Thoracic aorta (tissue), 2 donors: ENCODE measurements at regions not wholly inside any gene's neighbourhood (a gene's known extent, or its start where the extent isn't known, plus 50 kb on each side); places are given as distances from the start of the nearest gene placed in this dataset.

Experiments used
- ATAC-seq: fragments of 150-250 bp; one replicate; pipeline ENCODE4 v1.8.0; 2017; ENCODE audit warnings: low read depth; ENCODE audit not compliant: insufficient number of reproducible peaks, low FRiP score
- DNase-seq: peaks from one replicate; pipeline ENCODE4 v3.0.0-alpha.2; 2020; ENCODE audit warnings: low spot score
- H3K27ac ChIP-seq, 2 donors: fragments of 200-600 bp; sonication (generic); 1 replicate in 1 of 2; 2 replicates in 1 of 2; pipeline ENCODE4 v1.5.1; 2016; ENCODE audit warnings: mild to moderate bottlenecking in 2 of 2, moderate library complexity in 2 of 2
- H3K27me3 ChIP-seq: fragments of 200-600 bp; sonication (generic); replicated peaks from 2 replicates; pipeline ENCODE4 v1.6.0; 2016; ENCODE audit warnings: mild to moderate bottlenecking; ENCODE audit not compliant: insufficient read depth
- H3K36me3 ChIP-seq: fragments of 200-600 bp; sonication (generic); one replicate; pipeline ENCODE4 v1.5.1; 2016
- H3K4me1 ChIP-seq, 2 donors: fragments of 200-600 bp; sonication (generic); 1 replicate in 1 of 2; 2 replicates in 1 of 2; pipeline versions ENCODE4 v1.5.1 to v1.6.0; 2016; ENCODE audit warnings: low read depth in 2 of 2, mild to moderate bottlenecking in 1 of 2; ENCODE audit not compliant: control insufficient read depth in 1 of 2
- H3K4me3 ChIP-seq: fragments of 200-600 bp; sonication (generic); 2 replicates; pipeline ENCODE4 v1.5.1; 2016; ENCODE audit warnings: mild to moderate bottlenecking
- H3K9me3 ChIP-seq: fragments of 200-600 bp; sonication (generic); 2 replicates; pipeline ENCODE4 v1.5.1; 2016
- CTCF ChIP-seq: fragments of 200-600 bp; sonication (generic); IDR thresholded peaks from one replicate; pipeline ENCODE4 v1.5.1; 2019; ENCODE audit warnings: antibody characterized with exemption

- Histone ChIP-seq H3K27me3 (no peaks in the 10 kb centered on the region), H3K4me3 (no peak overlapping the region), H3K9me3 (no peaks in the 10 kb centered on the region), H3K27ac (no peak overlapping the region), H3K4me1 (no peaks in the 10 kb centered on the region), H3K36me3 (no peaks in the 10 kb centered on the region)
- ATAC-seq (no peak), DNase-seq (no peak)
- TF ChIP-seq CTCF = no peak
Measured at GRCh38 chr6:103215847-103216246, 1643.9 kb downstream of the HACE1 start.

- no peak for DNase-seq
- Histone ChIP-seq H3K27me3 (no peaks in the 10 kb centered on the region), H3K27ac (no peak overlapping the region), H3K4me1 (no peaks in the 10 kb centered on the region), H3K4me3 (no peak overlapping the region), H3K36me3 (no peaks in the 10 kb centered on the region), H3K9me3 (no peaks in the 10 kb centered on the region)
- no peak for TF ChIP-seq CTCF
- no peak for ATAC-seq
Measured at GRCh38 chr6:103210686-103211085, 1649.0 kb downstream of the HACE1 start.

GRCh38 chr6:103198386-103198785, 1661.3 kb downstream of the HACE1 start:
- DNase-seq (no peak), ATAC-seq (no peak)
- TF ChIP-seq CTCF = no peak
- H3K27ac ChIP-seq = no peak overlapping the region
- H3K9me3 ChIP-seq = no peaks in the 10 kb centered on the region
- no peaks in the 10 kb centered on the region for H3K4me1 ChIP-seq
- H3K36me3 ChIP-seq = no peaks in the 10 kb centered on the region
- no peaks in the 10 kb centered on the region for H3K27me3 ChIP-seq
- no peak overlapping the region for H3K4me3 ChIP-seq

GRCh38 chr6:103193413-103193812, 1666.3 kb downstream of the HACE1 start:
- DNase-seq = no peak
- no peak for ATAC-seq
- H3K4me3 ChIP-seq = no peak overlapping the region
- H3K27ac ChIP-seq = no peak overlapping the region
- H3K9me3 ChIP-seq = no peaks in the 10 kb centered on the region
- TF ChIP-seq CTCF = no peak
- H3K4me1 ChIP-seq = no peaks in the 10 kb centered on the region
- H3K27me3 ChIP-seq = no peaks in the 10 kb centered on the region
- no peaks in the 10 kb centered on the region for H3K36me3 ChIP-seq

GRCh38 chr6:103191391-103192093, 1668.2 kb downstream of the HACE1 start:
- no peak overlapping the region for H3K27ac ChIP-seq
- no peaks in the 10 kb centered on the region for H3K27me3 ChIP-seq
- no peaks in the 10 kb centered on the region for H3K4me1 ChIP-seq
- DNase-seq (no peak), ATAC-seq (no peak)
- no peak overlapping the region for H3K4me3 ChIP-seq
- no peaks in the 10 kb centered on the region for H3K36me3 ChIP-seq
- no peaks in the 10 kb centered on the region for H3K9me3 ChIP-seq
- TF ChIP-seq CTCF = no peak
